RWPE2 (cell line): ENCODE measurements at regions not wholly inside any gene's neighbourhood (a gene's known extent, or its start where the extent isn't known, plus 50 kb on each side); places are given as distances from the start of the nearest gene placed in this dataset.

ENCODE experiments used
- ATAC-seq: fragments of 200-7000 bp; cut with Tn5 transposase; 3 replicates; pipeline ENCODE4 v1.9.1; 2021; ENCODE audit warnings: low read depth
- DNase-seq: peaks from one replicate; pipeline ENCODE4 v3.0.0-alpha.2; 2020; ENCODE audit warnings: low spot score
- H3K27ac ChIP-seq: fragments of 450-650 bp; 2 replicates; pipeline ENCODE4 v1.5.1; 2017; ENCODE audit warnings: mild to moderate bottlenecking; ENCODE audit not compliant: poor library complexity, severe bottlenecking
- H3K27me3 ChIP-seq: fragments of 250-450 bp; sonication (Bioruptor Pico); 2 replicates; pipeline ENCODE4 v1.5.1; 2021; ENCODE audit warnings: mild to moderate bottlenecking, moderate library complexity; ENCODE audit not compliant: insufficient read depth, poor library complexity, severe bottlenecking
- H3K36me3 ChIP-seq: fragments of 250-450 bp; sonication (Bioruptor Pico); 2 replicates; pipeline ENCODE4 v1.5.1; 2020; ENCODE audit warnings: low read depth, mild to moderate bottlenecking, moderate library complexity
- H3K4me1 ChIP-seq: fragments of 250-450 bp; sonication (Bioruptor Pico); 2 replicates; pipeline ENCODE4 v1.5.1; 2021; ENCODE audit warnings: mild to moderate bottlenecking, moderate library complexity; ENCODE audit not compliant: insufficient read depth, poor library complexity, severe bottlenecking
- H3K4me3 ChIP-seq: fragments of 250-450 bp; sonication (Bioruptor Pico); 2 replicates; pipeline ENCODE4 v1.5.1; 2021; ENCODE audit warnings: mild to moderate bottlenecking, moderate library complexity; ENCODE audit not compliant: severe bottlenecking
- H3K9me3 ChIP-seq: fragments of 250-450 bp; sonication (Bioruptor Pico); 2 replicates; pipeline ENCODE4 v1.5.1; 2021; ENCODE audit warnings: mild to moderate bottlenecking, moderate library complexity; ENCODE audit not compliant: severe bottlenecking
- CTCF ChIP-seq: fragments of 450-650 bp; IDR thresholded peaks from one replicate; pipeline ENCODE4 v1.5.1; 2017; ENCODE audit warnings: mild to moderate bottlenecking, moderate library complexity; ENCODE audit not compliant: poor library complexity, severe bottlenecking

GRCh38 chr4:110682311-110682710, 59.4 kb upstream of the PITX2 start:
- H3K4me1 ChIP-seq = no peaks in the 10 kb centered on the region
- DNase-seq = no peak
- H3K27me3 ChIP-seq = no peaks in the 10 kb centered on the region
- TF ChIP-seq CTCF = no peak
- no peak for ATAC-seq
- H3K9me3 ChIP-seq = no peaks in the 10 kb centered on the region
- H3K36me3 ChIP-seq = no peaks in the 10 kb centered on the region
- no peak overlapping the region for H3K27ac ChIP-seq
- H3K4me3 ChIP-seq = no peak overlapping the region

GRCh38 chr4:110683601-110684000, 60.7 kb upstream of the PITX2 start:
- TF ChIP-seq CTCF = no peak
- Histone ChIP-seq H3K4me1 (no peaks in the 10 kb centered on the region), H3K36me3 (no peaks in the 10 kb centered on the region), H3K27me3 (no peaks in the 10 kb centered on the region), H3K4me3 (no peak overlapping the region), H3K27ac (no peak overlapping the region), H3K9me3 (no peaks in the 10 kb centered on the region)
- ATAC-seq = no peak
- no peak for DNase-seq

DNA sequence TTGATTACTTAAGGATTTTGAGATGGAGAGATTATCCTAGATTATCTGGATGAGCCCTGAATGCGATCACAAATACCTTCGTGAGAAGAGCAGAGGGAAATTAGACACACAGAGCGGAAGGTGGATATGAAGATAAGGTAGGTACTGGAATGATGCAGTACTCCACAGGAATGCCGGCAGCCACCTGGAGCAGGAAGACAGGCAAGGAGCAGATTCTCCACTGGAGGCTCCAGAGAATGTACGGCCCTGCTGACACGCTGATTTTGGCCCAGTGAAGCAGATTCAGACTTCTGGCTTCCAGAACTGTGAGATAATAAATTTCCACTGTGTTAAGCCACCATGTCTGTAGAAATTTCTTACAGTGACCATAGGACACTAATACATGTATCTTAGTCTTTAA, 79.4 kb upstream of the PITX2 start:
- no peaks in the 10 kb centered on the region for H3K36me3 ChIP-seq
- ATAC-seq (no peak), DNase-seq (no peak)
- TF ChIP-seq CTCF = no peak
- H3K4me3 ChIP-seq = no peak overlapping the region
- H3K9me3 ChIP-seq = no peaks in the 10 kb centered on the region
- no peak overlapping the region for H3K27ac ChIP-seq
- no peaks in the 10 kb centered on the region for H3K27me3 ChIP-seq
- H3K4me1 ChIP-seq = no peaks in the 10 kb centered on the region

- no peaks in the 10 kb centered on the region for H3K27me3 ChIP-seq
- TF ChIP-seq CTCF = no peak
- H3K9me3 ChIP-seq = no peaks in the 10 kb centered on the region
- DNase-seq (no peak), ATAC-seq (no peak)
- H3K27ac ChIP-seq = no peak overlapping the region
- H3K4me1 ChIP-seq = no peaks in the 10 kb centered on the region
- no peak overlapping the region for H3K4me3 ChIP-seq
- no peaks in the 10 kb centered on the region for H3K36me3 ChIP-seq
Measured at GRCh38 chr4:110704748-110705439, 82.0 kb upstream of the PITX2 start.

GRCh38 chr4:110705440-110705782, 82.5 kb upstream of the PITX2 start:
- no peak overlapping the region for H3K27ac ChIP-seq
- DNase-seq (no peak), ATAC-seq (no peak)
- H3K27me3 ChIP-seq = no peaks in the 10 kb centered on the region
- no peak for TF ChIP-seq CTCF
- H3K36me3 ChIP-seq = no peaks in the 10 kb centered on the region
- H3K4me1 ChIP-seq = no peaks in the 10 kb centered on the region
- H3K9me3 ChIP-seq = no peaks in the 10 kb centered on the region
- no peak overlapping the region for H3K4me3 ChIP-seq
